Central memory CD8-positive, alpha-beta T cell (primary cell): ENCODE measurements at regions not wholly inside any gene's neighbourhood (a gene's known extent, or its start where the extent isn't known, plus 50 kb on each side); places are given as distances from the start of the nearest gene placed in this dataset.
"Not testable (repeated sequence)": the region's sequence is repeated elsewhere in the genome, so short reads cannot be mapped to it uniquely, and the experiment has no call there.

ENCODE experiments used
- ATAC-seq: fragments of 150-1000 bp; cut with Tn5 transposase; replicated peaks from 2 replicates; pipeline ENCODE4 v1.10.0; 2022; ENCODE audit warnings: mild to moderate bottlenecking, moderate FRiP score, moderate number of reproducible peaks; ENCODE audit not compliant: poor library complexity, severe bottlenecking; ENCODE audit errors: extremely low read depth
- DNase-seq, 2 donors: peaks; one replicate each; pipeline ENCODE4 v3.0.0; 2021; ENCODE audit warnings: low spot score in 2 of 2
- H3K27ac Mint-ChIP-seq: one replicate; pipeline ENCODE4 v1.8.0; 2022; ENCODE audit warnings: low read depth, mild to moderate bottlenecking, moderate library complexity, mixed read lengths
- H3K27me3 Mint-ChIP-seq: one replicate; pipeline ENCODE4 v1.8.0; 2022; ENCODE audit warnings: mixed read lengths
- H3K36me3 Mint-ChIP-seq: one replicate; pipeline ENCODE4 v1.8.0; 2022; ENCODE audit warnings: mild to moderate bottlenecking, moderate library complexity, mixed read lengths; ENCODE audit not compliant: insufficient read depth
- H3K4me1 Mint-ChIP-seq: one replicate; pipeline ENCODE4 v1.8.0; 2022; ENCODE audit warnings: mixed read lengths
- H3K4me3 Mint-ChIP-seq: one replicate; pipeline ENCODE4 v1.8.0; 2022; ENCODE audit warnings: mild to moderate bottlenecking, moderate library complexity, mixed read lengths
- H3K9me3 Mint-ChIP-seq: one replicate; pipeline ENCODE4 v1.8.0; 2022; ENCODE audit warnings: mixed read lengths

GRCh38 chr21:18152371-18152770 is 92.3 kb upstream of the CHODL start:
- H3K36me3 Mint-ChIP-seq = peaks cover 1% of the 10 kb centered on the region
- H3K27ac Mint-ChIP-seq = no peak overlapping the region
- no peaks in the 10 kb centered on the region for H3K27me3 Mint-ChIP-seq
- H3K4me3 Mint-ChIP-seq = no peak overlapping the region
- ATAC-seq (no peak), DNase-seq (no peak)
- peaks cover 7% of the 10 kb centered on the region for H3K9me3 Mint-ChIP-seq
- peaks cover 14% of the 10 kb centered on the region for H3K4me1 Mint-ChIP-seq

DNA sequence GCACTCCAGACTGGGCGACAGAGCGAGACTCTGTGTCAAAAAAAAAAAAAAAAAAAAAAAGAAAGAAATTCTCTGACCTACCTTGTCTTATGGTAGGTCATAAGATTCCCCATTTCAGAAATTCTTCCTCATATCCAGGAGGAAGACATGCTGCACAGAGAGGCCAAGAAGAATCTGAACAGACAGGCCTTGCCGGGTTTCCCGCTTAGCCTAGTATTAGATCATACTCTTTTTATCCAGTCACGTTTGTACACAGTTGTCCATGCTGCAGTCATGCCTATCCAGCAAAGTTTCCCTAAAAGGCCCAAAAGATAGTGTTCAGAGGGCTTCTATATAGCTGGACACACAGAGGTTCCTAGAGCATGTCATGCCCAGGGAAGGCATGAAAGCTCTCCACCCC is 93.6 kb upstream of the CHODL start:
- Mint-ChIP-seq H3K36me3 (peaks cover 1% of the 10 kb centered on the region), H3K4me1 (peaks cover 14% of the 10 kb centered on the region), H3K27ac (no peak overlapping the region), H3K9me3 (peaks cover 17% of the 10 kb centered on the region), H3K27me3 (no peaks in the 10 kb centered on the region), H3K4me3 (no peak overlapping the region)
- ATAC-seq (no peak), DNase-seq (no peak)

- H3K27me3 Mint-ChIP-seq = no peaks in the 10 kb centered on the region
- peaks cover 3% of the 10 kb centered on the region for H3K4me1 Mint-ChIP-seq
- H3K9me3 Mint-ChIP-seq = peaks cover 12% of the 10 kb centered on the region
- no peak overlapping the region for H3K27ac Mint-ChIP-seq
- no peak overlapping the region for H3K4me3 Mint-ChIP-seq
- no peak for ATAC-seq
- DNase-seq = no peak
- H3K36me3 Mint-ChIP-seq = peaks cover 1% of the 10 kb centered on the region
These were observed 96.2 kb upstream of the CHODL start for GRCh38 chr21:18148401-18148800.

- no peak overlapping the region for H3K4me3 Mint-ChIP-seq
- H3K27ac Mint-ChIP-seq = no peak overlapping the region
- no peaks in the 10 kb centered on the region for H3K27me3 Mint-ChIP-seq
- no peaks in the 10 kb centered on the region for H3K4me1 Mint-ChIP-seq
- peaks cover 12% of the 10 kb centered on the region for H3K9me3 Mint-ChIP-seq
- H3K36me3 Mint-ChIP-seq = peaks cover 1% of the 10 kb centered on the region
- no peak for ATAC-seq
- DNase-seq = no peak
These were observed 97.0 kb upstream of the CHODL start for GRCh38 chr21:18147678-18148077.

DNA sequence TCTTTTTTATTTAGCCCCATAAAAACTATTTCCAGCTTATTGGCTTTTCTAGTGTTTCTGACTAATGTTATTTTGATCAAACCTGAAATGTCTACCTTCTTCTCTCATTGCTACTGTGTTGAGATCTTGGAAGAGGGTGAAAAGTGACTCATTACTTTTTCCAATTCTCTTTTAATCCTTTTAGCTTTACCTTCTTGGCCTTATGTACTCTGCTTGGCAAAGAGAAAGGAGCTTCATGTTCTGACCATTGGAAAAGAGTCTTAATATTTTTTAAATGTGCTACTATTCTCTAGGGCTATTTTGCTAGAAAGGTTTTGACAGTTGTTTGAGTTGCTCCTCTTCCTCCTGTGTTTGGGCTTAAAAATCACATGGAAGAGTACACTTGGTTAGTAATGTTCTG is 97.8 kb upstream of the CHODL start:
- H3K4me3 Mint-ChIP-seq = no peak overlapping the region
- peaks cover 1% of the 10 kb centered on the region for H3K36me3 Mint-ChIP-seq
- H3K27ac Mint-ChIP-seq = no peak overlapping the region
- DNase-seq (no peak), ATAC-seq (no peak)
- H3K27me3 Mint-ChIP-seq = no peaks in the 10 kb centered on the region
- H3K9me3 Mint-ChIP-seq = peaks cover 12% of the 10 kb centered on the region
- H3K4me1 Mint-ChIP-seq = no peaks in the 10 kb centered on the region

DNA sequence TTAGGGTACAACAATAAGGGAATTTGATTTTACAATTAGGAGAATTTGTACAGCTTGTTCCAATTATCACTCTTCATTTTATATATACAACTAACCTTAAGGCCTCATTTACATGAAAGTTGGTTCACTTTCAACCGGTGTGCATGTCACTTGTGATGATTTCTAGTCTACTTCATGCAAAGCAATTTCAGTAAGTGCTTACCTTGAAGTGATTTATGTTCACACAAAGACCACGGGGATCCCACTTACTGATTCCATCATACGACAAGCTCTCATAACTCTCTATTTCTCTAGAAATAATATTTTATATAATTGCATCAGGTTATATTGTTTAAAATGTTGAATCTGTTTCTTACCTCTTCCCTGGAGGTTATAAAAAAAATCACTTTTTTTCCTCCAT is 100.3 kb upstream of the CHODL start:
- no peak overlapping the region for H3K27ac Mint-ChIP-seq
- H3K4me1 Mint-ChIP-seq = no peaks in the 10 kb centered on the region
- peaks cover 12% of the 10 kb centered on the region for H3K9me3 Mint-ChIP-seq
- no peaks in the 10 kb centered on the region for H3K36me3 Mint-ChIP-seq
- DNase-seq (no peak), ATAC-seq (no peak)
- no peak overlapping the region for H3K4me3 Mint-ChIP-seq
- H3K27me3 Mint-ChIP-seq = no peaks in the 10 kb centered on the region

DNA sequence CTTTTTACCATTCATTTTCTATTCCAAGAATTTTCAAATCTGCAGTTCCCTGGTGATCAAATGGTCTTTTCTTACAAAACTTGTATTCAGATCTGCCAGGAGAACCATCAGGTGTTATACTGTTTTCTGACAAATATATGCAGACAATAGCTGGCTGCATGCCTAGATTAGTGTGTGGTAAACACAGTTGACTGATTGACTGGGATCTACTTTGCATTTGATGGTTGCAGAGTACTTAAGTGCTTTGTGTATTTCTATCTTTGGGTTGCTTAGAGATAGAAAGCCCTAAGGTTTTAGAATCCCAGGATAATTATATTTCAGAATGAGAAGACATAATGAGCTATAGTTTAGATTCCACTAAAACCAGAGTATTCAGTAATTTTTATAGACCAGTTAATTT is 102.0 kb upstream of the CHODL start:
- H3K27ac Mint-ChIP-seq = no peak overlapping the region
- H3K4me3 Mint-ChIP-seq = no peak overlapping the region
- peaks cover 17% of the 10 kb centered on the region for H3K9me3 Mint-ChIP-seq
- ATAC-seq (no peak), DNase-seq (no peak)
- H3K4me1 Mint-ChIP-seq = no peaks in the 10 kb centered on the region
- H3K27me3 Mint-ChIP-seq = no peaks in the 10 kb centered on the region
- H3K36me3 Mint-ChIP-seq = no peaks in the 10 kb centered on the region

DNA sequence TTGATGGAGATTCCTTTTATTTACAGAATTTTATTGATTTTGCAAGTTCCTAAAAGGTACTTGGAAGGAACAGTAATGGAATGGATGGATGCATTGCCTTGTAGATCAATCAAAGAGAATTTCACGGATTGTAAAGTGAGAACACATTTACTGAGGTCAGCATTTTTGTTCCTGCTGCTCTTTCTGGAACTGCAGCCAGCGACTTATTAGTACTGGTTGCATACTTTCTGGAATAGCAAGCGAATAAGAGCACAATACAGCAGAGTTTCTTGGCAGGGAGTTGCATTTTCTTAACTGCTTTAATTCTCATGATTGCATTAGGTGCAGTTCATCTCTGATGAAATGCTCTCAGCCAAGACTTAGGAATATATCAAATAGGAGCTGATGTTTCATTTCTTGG is 106.1 kb upstream of the CHODL start:
- ATAC-seq = no peak

DNA sequence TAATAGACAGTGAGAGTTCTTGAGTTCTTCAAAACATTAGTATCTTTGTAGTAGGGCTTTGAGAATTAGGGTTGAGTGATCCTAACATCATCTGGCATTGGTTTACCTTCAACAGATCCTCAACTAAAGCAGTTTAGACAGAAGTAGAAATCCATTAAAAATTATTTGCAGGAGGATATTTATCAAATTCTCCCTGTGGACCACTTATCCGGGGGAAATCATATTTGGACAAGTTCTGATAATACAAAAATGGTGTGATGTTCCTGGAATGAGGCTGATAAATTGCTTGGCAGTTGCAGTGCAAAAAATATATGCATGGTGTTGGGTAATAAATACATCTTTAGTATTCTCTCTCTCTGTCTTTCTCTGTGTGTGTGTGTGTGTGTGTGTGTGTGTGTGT is 115.1 kb upstream of the CHODL start:
- Mint-ChIP-seq H3K4me3 (no peak overlapping the region), H3K27me3 (no peaks in the 10 kb centered on the region), H3K36me3 (peaks cover 4% of the 10 kb centered on the region), H3K27ac (no peak overlapping the region), H3K4me1 (no peaks in the 10 kb centered on the region), H3K9me3 (peaks cover 6% of the 10 kb centered on the region)
- DNase-seq = no peak
- ATAC-seq = no peak

More for the DNA sequence above, 106.1 kb upstream of the CHODL start:
- no peaks in the 10 kb centered on the region for H3K36me3 Mint-ChIP-seq
- no peak overlapping the region for H3K27ac Mint-ChIP-seq
- no peak overlapping the region for H3K4me3 Mint-ChIP-seq
- H3K27me3 Mint-ChIP-seq = no peaks in the 10 kb centered on the region
- peaks cover 25% of the 10 kb centered on the region for H3K9me3 Mint-ChIP-seq
- no peak for DNase-seq
- no peaks in the 10 kb centered on the region for H3K4me1 Mint-ChIP-seq

DNA sequence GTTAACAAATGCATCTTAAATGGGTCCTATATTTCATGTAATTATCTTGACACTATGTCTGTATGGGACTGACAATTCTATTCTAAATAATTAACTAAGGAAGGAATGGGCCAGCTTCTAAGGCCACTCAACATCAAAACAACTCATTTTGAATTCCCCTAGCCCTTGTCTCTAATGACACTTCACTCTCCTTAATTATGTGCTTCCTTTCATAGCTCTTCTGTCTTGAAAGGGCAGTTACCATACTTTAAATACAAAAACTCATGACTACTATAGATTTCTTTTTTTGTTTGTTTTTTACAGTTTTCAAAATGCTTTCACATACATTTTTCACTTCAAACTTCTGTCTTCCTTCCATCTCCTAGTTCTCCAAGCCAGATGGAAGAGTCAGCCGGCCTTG is 126.1 kb upstream of the CHODL start:
- no peak overlapping the region for H3K27ac Mint-ChIP-seq
- no peak overlapping the region for H3K4me3 Mint-ChIP-seq
- DNase-seq (no peak), ATAC-seq (no peak)
- H3K4me1 Mint-ChIP-seq = no peaks in the 10 kb centered on the region
- H3K9me3 Mint-ChIP-seq = peaks cover 22% of the 10 kb centered on the region
- no peaks in the 10 kb centered on the region for H3K27me3 Mint-ChIP-seq
- H3K36me3 Mint-ChIP-seq = no peaks in the 10 kb centered on the region

- H3K27me3 Mint-ChIP-seq = no peaks in the 10 kb centered on the region
- DNase-seq = no peak
- no peak for ATAC-seq
- no peaks in the 10 kb centered on the region for H3K36me3 Mint-ChIP-seq
- no peaks in the 10 kb centered on the region for H3K4me1 Mint-ChIP-seq
- H3K4me3 Mint-ChIP-seq = no peak overlapping the region
- no peak overlapping the region for H3K27ac Mint-ChIP-seq
- peaks cover 31% of the 10 kb centered on the region for H3K9me3 Mint-ChIP-seq
These were observed 127.5 kb upstream of the CHODL start for GRCh38 chr21:18117176-18117575.

DNA sequence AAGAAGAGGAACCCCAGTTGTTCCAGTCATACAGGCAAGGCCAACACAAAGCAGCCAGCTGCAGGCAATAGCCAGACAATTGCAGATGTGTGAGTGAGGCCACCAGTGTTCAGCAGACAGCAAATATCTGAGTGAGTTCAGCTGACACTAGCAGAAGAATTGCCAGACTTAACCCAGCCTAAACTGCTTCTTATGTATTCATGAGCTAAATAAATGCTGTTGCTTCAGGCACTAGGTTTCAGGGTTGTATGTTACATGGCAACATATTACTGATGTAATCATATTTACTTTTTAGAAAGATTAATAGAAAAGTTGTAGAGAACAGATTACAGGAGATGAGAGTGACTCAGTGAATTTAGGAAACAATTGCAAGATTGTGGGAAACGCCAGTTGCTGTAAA is 129.8 kb upstream of the CHODL start:
- DNase-seq = no peak
- Mint-ChIP-seq H3K4me1 (no peaks in the 10 kb centered on the region), H3K27me3 (no peaks in the 10 kb centered on the region), H3K9me3 (peaks cover 26% of the 10 kb centered on the region), H3K4me3 (no peak overlapping the region), H3K36me3 (no peaks in the 10 kb centered on the region), H3K27ac (no peak overlapping the region)
- ATAC-seq = no peak

DNA sequence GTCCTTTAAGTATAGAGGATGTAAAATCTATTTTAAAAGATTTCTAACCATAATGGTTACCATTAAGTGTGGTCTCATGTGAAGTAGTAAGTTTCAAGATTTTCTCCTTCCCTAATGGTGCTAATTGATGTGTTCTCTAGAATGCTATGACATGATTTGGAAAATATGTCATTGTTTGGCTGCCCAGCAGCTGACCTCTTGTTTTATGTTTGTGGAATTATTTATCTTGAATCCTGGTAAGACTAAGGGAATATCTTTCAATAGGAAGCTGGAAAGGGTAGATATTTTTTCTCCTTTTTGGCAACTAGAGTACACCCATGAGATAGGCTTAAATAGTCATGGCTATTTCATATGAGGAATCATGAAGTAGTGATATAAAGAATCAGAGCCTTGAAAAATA is 139.8 kb upstream of the CHODL start:
- H3K4me1 Mint-ChIP-seq = no peaks in the 10 kb centered on the region
- no peak for ATAC-seq

DNA sequence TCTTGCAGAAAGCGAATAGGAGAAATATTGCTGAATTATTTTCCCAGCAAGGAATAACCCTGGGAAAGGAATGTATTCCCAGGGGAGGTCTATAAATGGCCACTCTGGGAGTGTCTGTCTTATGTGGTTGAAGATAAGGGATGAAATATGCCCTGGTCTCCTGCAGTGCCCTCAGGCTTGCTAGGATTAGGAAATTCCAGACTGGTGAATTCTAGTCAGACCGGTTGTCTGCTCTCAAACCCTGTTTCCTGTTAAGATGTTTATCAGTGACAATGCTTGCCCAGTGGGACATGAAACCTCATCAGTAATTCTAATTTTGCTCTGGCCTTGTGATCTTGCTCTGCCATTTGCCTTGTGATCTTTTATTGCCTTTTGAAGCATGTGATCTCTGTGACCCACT is 148.2 kb upstream of the CHODL start:
- not testable (repeated sequence) for H3K36me3 Mint-ChIP-seq, DNase-seq, ATAC-seq, H3K4me3 Mint-ChIP-seq, H3K4me1 Mint-ChIP-seq, H3K27ac Mint-ChIP-seq, H3K27me3 Mint-ChIP-seq
- peaks cover 40% of the 10 kb centered on the region for H3K9me3 Mint-ChIP-seq

More for the DNA sequence above, 139.8 kb upstream of the CHODL start:
- no peak overlapping the region for H3K27ac Mint-ChIP-seq
- H3K36me3 Mint-ChIP-seq = no peaks in the 10 kb centered on the region
- no peak overlapping the region for H3K4me3 Mint-ChIP-seq
- no peak for DNase-seq
- no peaks in the 10 kb centered on the region for H3K27me3 Mint-ChIP-seq
- H3K9me3 Mint-ChIP-seq = peaks cover 21% of the 10 kb centered on the region
